Loucy (cell line): ENCODE measurements at regions not wholly inside any gene's neighbourhood (a gene's known extent, or its start where the extent isn't known, plus 50 kb on each side); places are given as distances from the start of the nearest gene placed in this dataset.

Experiments
- EZH2phosphoT487 ChIP-seq: fragments of 200-600 bp; IDR thresholded peaks from 2 replicates; pipeline ENCODE4 v1.6.1; 2018; ENCODE audit warnings: antibody characterized with exemption, mild to moderate bottlenecking, moderate library complexity, borderline replicate concordance
- TF ChIP-seq, protein P1 (sequence below): fragments of 200-600 bp; sonication (generic); conservative IDR thresholded peaks from 2 replicates; pipeline ENCODE4 v1.5.1; 2014; ENCODE audit warnings: mild to moderate bottlenecking, antibody characterized with exemption, low read length

DNA sequence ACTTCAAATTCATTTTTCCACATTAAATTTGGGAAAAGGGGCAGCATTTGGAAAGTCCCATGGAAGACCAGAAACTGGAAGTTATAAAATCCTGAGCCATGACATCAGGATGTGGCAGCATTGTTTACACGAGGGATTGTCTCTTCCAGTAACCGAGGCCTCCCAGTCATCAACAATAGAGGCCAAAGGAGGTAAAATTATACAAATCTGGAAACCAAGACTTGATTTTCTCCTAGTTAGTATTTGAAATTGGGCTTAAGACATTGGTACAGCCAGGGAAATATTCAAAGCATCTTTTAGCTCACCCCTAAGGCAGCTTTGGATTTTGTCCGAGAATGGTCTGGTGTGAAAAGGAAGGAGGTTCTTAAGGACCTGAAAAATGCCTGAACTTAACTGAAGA lies 251.6 kb upstream of the FOXF1 start:
- TF ChIP-seq, protein P1, sequence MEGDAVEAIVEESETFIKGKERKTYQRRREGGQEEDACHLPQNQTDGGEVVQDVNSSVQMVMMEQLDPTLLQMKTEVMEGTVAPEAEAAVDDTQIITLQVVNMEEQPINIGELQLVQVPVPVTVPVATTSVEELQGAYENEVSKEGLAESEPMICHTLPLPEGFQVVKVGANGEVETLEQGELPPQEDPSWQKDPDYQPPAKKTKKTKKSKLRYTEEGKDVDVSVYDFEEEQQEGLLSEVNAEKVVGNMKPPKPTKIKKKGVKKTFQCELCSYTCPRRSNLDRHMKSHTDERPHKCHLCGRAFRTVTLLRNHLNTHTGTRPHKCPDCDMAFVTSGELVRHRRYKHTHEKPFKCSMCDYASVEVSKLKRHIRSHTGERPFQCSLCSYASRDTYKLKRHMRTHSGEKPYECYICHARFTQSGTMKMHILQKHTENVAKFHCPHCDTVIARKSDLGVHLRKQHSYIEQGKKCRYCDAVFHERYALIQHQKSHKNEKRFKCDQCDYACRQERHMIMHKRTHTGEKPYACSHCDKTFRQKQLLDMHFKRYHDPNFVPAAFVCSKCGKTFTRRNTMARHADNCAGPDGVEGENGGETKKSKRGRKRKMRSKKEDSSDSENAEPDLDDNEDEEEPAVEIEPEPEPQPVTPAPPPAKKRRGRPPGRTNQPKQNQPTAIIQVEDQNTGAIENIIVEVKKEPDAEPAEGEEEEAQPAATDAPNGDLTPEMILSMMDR = no peak
- TF ChIP-seq EZH2phosphoT487 = no peak
